Duodenal mucosa (tissue), 2 donors: ENCODE measurements at regions not wholly inside any gene's neighbourhood (a gene's known extent, or its start where the extent isn't known, plus 50 kb on each side); places are given as distances from the start of the nearest gene placed in this dataset.
"Not testable (repeated sequence)": the region's sequence is repeated elsewhere in the genome, so short reads cannot be mapped to it uniquely, and the experiment has no call there.

Experiments used
- H3K27ac ChIP-seq: one replicate; pipeline ENCODE4 v1.7.0; 2013; ENCODE audit warnings: low read depth, low read length
- H3K27me3 ChIP-seq, 2 donors: one replicate each; pipeline ENCODE4 v1.7.0; 2013; ENCODE audit warnings: low read length in 2 of 2, control low read depth in 1 of 2; ENCODE audit not compliant: insufficient read depth in 2 of 2, control insufficient read depth in 1 of 2
- H3K36me3 ChIP-seq, 2 donors: one replicate each; pipeline ENCODE4 v1.7.0; 2013; ENCODE audit warnings: low read length in 2 of 2, control low read depth in 1 of 2; ENCODE audit not compliant: insufficient read depth in 2 of 2, control insufficient read depth in 1 of 2
- H3K4me1 ChIP-seq, 2 donors: one replicate each; pipeline ENCODE4 v1.7.0; 2013; ENCODE audit warnings: low read length in 2 of 2, control low read depth in 1 of 2; ENCODE audit not compliant: insufficient read depth in 2 of 2, control insufficient read depth in 1 of 2
- H3K4me3 ChIP-seq, 2 donors: one replicate each; pipeline ENCODE4 v1.7.0; 2013; ENCODE audit warnings: low read length in 2 of 2, low read depth in 1 of 2
- H3K9ac ChIP-seq, 2 donors: one replicate each; pipeline ENCODE4 v1.7.0; 2013; ENCODE audit warnings: low read length in 2 of 2, low read depth in 1 of 2
- H3K9me3 ChIP-seq, 2 donors: one replicate each; pipeline ENCODE4 v1.7.0; 2013; ENCODE audit warnings: low read length in 2 of 2, control low read depth in 1 of 2; ENCODE audit not compliant: control insufficient read depth in 1 of 2

DNA sequence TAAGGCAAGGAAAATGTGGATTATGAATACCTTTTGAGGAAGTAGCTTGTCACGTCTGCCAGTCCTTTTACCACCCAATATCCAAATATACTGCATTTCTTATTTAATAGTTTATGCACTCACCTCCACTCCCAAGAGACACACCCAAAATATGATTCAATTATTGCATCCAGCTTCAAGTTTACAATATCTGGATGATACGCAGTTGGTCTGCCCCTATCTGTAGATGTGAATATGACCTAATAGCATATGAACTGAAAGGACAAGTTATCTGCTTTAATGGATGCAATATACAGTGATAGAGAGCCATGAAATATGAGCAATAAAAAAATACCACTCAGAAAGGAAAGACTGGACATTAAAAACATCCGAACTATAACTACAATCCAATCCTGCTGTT, 159.4 kb upstream of the MAGI2 start:
- no peaks in the 10 kb centered on the region for H3K27me3 ChIP-seq

GRCh38 chr7:79612022-79612421, 158.6 kb upstream of the MAGI2 start:
- H3K36me3 ChIP-seq = no peaks in the 10 kb centered on the region
- H3K9me3 ChIP-seq = no peaks in the 10 kb centered on the region
- no peaks in the 10 kb centered on the region for H3K4me1 ChIP-seq
- H3K27ac ChIP-seq = no peak overlapping the region
- no peaks in the 10 kb centered on the region for H3K27me3 ChIP-seq
- no peak overlapping the region for H3K9ac ChIP-seq
- no peak overlapping the region for H3K4me3 ChIP-seq

More for the DNA sequence above, 159.4 kb upstream of the MAGI2 start:
- Histone ChIP-seq H3K27ac (no peak overlapping the region), H3K4me1 (no peaks in the 10 kb centered on the region), H3K4me3 (no peak overlapping the region), H3K9me3 (no peaks in the 10 kb centered on the region), H3K9ac (no peak overlapping the region), H3K36me3 (no peaks in the 10 kb centered on the region)

DNA sequence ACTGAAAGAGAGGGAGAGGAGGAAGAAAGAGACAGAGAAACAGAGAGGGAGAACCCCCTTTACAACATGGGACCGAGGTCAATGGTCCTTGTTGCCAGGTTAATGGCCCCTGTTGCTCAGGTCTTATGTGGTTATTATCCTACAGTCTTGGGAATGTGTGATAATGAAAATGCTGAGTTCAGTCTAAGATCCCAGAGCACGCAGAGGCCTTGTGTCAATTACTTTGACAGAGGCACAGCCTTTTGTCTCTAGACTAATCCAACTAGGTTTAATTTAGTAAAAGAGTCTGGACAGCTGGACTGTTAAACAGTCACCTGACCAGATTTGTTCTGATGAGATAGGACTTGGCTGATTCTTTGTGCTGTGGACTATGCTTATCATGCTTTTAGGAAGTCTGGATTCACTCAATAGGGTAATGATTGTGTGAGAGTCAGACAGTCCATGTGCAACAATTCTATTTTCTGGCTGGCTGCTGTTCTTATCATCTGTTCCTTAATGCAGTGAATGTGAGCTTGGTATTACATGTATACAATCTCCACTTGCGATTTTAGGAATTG, 157.4 kb upstream of the MAGI2 start:
- no peak overlapping the region for H3K4me3 ChIP-seq
- no peaks in the 10 kb centered on the region for H3K27me3 ChIP-seq
- no peak overlapping the region for H3K9ac ChIP-seq
- H3K36me3 ChIP-seq = no peaks in the 10 kb centered on the region
- no peaks in the 10 kb centered on the region for H3K9me3 ChIP-seq
- no peak overlapping the region for H3K27ac ChIP-seq
- no peaks in the 10 kb centered on the region for H3K4me1 ChIP-seq

DNA sequence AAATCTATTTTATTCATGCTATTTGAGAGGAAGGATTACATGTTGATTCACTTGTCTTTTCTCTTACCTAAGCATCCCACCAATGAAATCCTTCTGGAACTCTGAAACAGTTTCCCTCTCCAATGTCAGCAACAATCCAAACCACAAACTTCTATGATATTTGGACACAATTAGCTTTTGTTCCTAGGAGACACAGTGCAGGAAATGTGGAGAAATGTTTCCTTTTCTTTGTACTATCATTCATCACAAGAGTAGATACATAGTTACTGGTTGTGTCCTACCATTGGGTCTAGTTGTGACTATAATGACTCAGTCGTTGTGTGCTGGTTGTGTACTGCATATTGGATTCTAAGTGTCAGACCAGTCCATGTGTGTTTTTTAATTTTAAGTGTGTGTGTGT, 156.8 kb upstream of the MAGI2 start:
- Histone ChIP-seq H3K36me3 (no peaks in the 10 kb centered on the region), H3K9ac (no peak overlapping the region), H3K27ac (no peak overlapping the region), H3K9me3 (no peaks in the 10 kb centered on the region), H3K4me1 (no peaks in the 10 kb centered on the region), H3K27me3 (no peaks in the 10 kb centered on the region), H3K4me3 (no peak overlapping the region)

- H3K36me3 ChIP-seq = no peaks in the 10 kb centered on the region
- H3K9me3 ChIP-seq = no peaks in the 10 kb centered on the region
- H3K4me3 ChIP-seq = no peak overlapping the region
- H3K4me1 ChIP-seq = no peaks in the 10 kb centered on the region
- no peak overlapping the region for H3K27ac ChIP-seq
- no peak overlapping the region for H3K9ac ChIP-seq
- H3K27me3 ChIP-seq = no peaks in the 10 kb centered on the region
Observed at GRCh38 chr7:79608005-79608404, 154.5 kb upstream of the MAGI2 start.

GRCh38 chr7:79604841-79605240, 151.4 kb upstream of the MAGI2 start:
- H3K9ac ChIP-seq = no peak overlapping the region
- H3K4me1 ChIP-seq = no peaks in the 10 kb centered on the region
- no peaks in the 10 kb centered on the region for H3K36me3 ChIP-seq
- no peaks in the 10 kb centered on the region for H3K9me3 ChIP-seq
- no peaks in the 10 kb centered on the region for H3K27me3 ChIP-seq
- H3K27ac ChIP-seq = no peak overlapping the region
- no peak overlapping the region for H3K4me3 ChIP-seq

DNA sequence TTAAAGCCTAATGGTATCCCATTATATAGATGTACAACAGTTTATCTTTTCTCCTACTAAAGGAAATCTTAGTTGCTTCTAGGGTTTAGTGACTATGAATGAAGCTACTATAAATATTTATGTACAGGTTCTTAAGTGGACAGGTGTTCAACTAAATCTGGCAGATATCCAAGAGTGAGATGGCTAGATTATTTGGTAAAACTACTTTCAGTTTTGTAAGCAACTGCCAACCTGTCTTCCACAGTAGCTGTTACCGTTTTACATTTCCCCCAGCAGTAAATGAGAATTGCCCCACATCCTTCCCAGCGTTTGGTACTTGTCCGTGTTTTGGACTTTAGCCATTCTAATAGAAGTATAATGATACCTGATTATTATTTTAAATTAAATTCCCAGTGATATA, 144.9 kb upstream of the MAGI2 start:
- Histone ChIP-seq H3K27ac (no peak overlapping the region), H3K9me3 (no peaks in the 10 kb centered on the region), H3K36me3 (no peaks in the 10 kb centered on the region), H3K9ac (no peak overlapping the region), H3K4me1 (no peaks in the 10 kb centered on the region), H3K4me3 (no peak overlapping the region), H3K27me3 (no peaks in the 10 kb centered on the region)

GRCh38 chr7:79594671-79595070, 141.2 kb upstream of the MAGI2 start:
- H3K4me3 ChIP-seq, H3K27ac ChIP-seq, H3K36me3 ChIP-seq, H3K9ac ChIP-seq, H3K27me3 ChIP-seq, H3K4me1 ChIP-seq, H3K9me3 ChIP-seq: not testable (repeated sequence)

DNA sequence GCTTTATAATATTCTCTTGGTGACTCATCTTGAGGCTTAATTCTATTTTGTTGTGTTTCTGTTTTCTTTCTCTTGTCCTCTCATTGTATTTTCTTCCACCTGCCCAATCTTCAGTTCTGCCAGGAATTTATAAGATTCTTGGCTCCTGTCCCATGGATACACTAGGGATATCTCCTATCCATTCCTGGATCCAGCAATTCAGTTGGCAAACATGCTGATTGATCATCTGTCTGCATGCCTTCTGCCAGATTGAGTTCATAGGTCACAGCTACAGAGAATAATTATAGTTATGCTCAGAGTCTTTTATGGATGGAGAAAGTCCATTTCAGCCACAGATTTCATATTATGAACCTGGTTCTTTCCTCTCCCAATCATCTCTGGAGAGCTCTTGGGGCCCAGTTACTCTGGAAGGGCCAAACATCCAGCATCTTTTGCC, 140.4 kb upstream of the MAGI2 start:
- Histone ChIP-seq H3K27me3 (no peaks in the 10 kb centered on the region), H3K9ac (no peak overlapping the region), H3K36me3 (no peaks in the 10 kb centered on the region), H3K9me3 (no peaks in the 10 kb centered on the region), H3K27ac (no peak overlapping the region), H3K4me1 (no peaks in the 10 kb centered on the region), H3K4me3 (no peak overlapping the region)

DNA sequence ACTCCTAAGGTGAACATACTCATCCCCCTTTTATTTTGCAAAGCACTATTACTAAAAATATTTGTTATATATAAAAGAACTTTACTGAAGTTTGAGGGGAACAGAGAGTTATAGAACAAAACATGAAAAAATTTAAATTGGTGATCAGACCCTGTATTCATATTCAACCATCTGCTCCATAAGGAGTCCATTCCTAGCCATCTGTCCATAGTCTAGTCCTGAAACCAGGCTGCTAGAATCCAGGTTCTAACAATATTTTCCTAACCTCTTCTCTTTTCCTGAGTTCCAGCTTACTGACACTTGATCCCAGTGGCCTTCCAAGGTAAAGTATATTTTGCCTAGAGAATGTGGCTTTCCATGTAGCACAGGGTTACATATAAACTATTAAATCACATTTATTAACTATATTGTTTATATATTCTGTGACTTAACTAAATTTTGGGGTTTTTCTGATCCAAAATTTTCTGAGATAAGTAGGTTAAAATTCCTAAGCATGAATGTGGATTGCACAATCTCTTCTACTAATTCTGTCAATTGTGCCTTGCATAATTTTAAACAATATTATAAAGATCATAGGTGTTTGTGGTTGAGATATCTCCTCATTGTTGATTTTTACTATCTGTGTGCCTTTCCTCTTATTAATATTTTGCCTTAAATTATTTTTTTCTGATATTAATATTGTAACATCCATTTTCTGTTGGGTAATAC, 137.6 kb upstream of the MAGI2 start:
- Histone ChIP-seq H3K27ac (no peak overlapping the region), H3K9ac (no peak overlapping the region), H3K9me3 (no peaks in the 10 kb centered on the region), H3K36me3 (no peaks in the 10 kb centered on the region), H3K4me1 (no peaks in the 10 kb centered on the region), H3K4me3 (no peak overlapping the region), H3K27me3 (no peaks in the 10 kb centered on the region)
